22Rv1 (cell line): ENCODE measurements at regions not wholly inside any gene's neighbourhood (a gene's known extent, or its start where the extent isn't known, plus 50 kb on each side); places are given as distances from the start of the nearest gene placed in this dataset.

ENCODE experiments used
- H3K27ac ChIP-seq: fragments of 450-650 bp; 2 replicates; pipeline ENCODE4 v1.5.1; 2017
- ZFX ChIP-seq: fragments of 450-650 bp; IDR thresholded peaks from 2 replicates; pipeline ENCODE4 v1.6.1; 2017; ENCODE audit warnings: antibody characterized with exemption, borderline replicate concordance
- TF ChIP-seq, protein P1 (sequence below): fragments of 450-650 bp; IDR thresholded peaks from 2 replicates; pipeline ENCODE4 v1.5.1; 2017; ENCODE audit warnings: mild to moderate bottlenecking

GRCh38 chr16:11424118-11424460 is 78.8 kb downstream of the RMI2 start:
- TF ChIP-seq, protein P1, sequence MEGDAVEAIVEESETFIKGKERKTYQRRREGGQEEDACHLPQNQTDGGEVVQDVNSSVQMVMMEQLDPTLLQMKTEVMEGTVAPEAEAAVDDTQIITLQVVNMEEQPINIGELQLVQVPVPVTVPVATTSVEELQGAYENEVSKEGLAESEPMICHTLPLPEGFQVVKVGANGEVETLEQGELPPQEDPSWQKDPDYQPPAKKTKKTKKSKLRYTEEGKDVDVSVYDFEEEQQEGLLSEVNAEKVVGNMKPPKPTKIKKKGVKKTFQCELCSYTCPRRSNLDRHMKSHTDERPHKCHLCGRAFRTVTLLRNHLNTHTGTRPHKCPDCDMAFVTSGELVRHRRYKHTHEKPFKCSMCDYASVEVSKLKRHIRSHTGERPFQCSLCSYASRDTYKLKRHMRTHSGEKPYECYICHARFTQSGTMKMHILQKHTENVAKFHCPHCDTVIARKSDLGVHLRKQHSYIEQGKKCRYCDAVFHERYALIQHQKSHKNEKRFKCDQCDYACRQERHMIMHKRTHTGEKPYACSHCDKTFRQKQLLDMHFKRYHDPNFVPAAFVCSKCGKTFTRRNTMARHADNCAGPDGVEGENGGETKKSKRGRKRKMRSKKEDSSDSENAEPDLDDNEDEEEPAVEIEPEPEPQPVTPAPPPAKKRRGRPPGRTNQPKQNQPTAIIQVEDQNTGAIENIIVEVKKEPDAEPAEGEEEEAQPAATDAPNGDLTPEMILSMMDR, result no peak
- no peak for TF ChIP-seq ZFX
- H3K27ac ChIP-seq, result no peak overlapping the region

GRCh38 chr16:11425140-11425539 is 79.9 kb downstream of the RMI2 start:
- TF ChIP-seq, protein P1, result no peak
- TF ChIP-seq ZFX, result no peak

GRCh38 chr16:11428623-11428953 is 83.3 kb downstream of the RMI2 start:
- TF ChIP-seq, protein P1, result no peak
- no peak for TF ChIP-seq ZFX

More at GRCh38 chr16:11425140-11425539, 79.9 kb downstream of the RMI2 start:
- no peak overlapping the region for H3K27ac ChIP-seq

GRCh38 chr16:11429123-11429522 is 83.9 kb downstream of the RMI2 start:
- TF ChIP-seq, protein P1, result no peak
- TF ChIP-seq ZFX, result no peak
- no peak overlapping the region for H3K27ac ChIP-seq

More at GRCh38 chr16:11428623-11428953, 83.3 kb downstream of the RMI2 start:
- no peak overlapping the region for H3K27ac ChIP-seq

- no peak overlapping the region for H3K27ac ChIP-seq
- TF ChIP-seq, protein P1, result no peak
- no peak for TF ChIP-seq ZFX
These were observed 84.6 kb downstream of the RMI2 start for GRCh38 chr16:11429823-11430222.

DNA sequence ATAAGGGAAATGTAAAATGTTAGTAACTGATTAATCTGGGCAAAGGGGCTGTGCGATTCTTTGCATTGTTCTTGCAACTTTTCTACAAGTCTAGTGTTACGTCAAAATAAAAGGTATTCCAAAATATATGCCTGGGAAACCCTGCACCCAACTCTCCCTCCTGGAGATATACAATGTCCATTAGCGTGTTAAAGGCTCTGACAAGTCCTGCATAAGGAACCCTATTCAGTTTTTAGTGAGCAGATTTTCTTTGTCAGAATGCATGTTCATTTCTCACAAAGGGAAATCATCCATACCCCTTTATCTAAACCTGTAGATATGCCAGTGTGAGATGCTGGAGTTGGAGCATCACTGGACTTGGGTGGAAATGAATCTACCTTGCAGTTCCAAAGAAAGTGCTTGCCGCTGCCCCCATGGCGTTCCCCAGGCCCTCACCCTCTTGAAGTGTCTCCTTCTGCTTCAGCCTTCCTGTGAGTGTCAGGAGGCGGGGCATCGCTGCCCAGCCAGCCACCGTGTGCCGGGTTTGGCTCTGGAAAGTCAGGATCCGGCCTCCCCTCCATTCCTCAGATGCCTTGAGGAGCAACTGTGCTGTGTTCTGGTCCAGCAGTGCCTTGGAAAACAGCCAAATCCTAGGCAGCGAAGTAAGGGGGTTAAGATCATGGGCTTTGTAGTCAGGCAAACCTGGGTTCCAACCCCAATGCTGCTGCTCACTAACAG is 85.5 kb downstream of the RMI2 start:
- TF ChIP-seq, protein P1, result no peak
- TF ChIP-seq ZFX, result no peak
- H3K27ac ChIP-seq, result no peak overlapping the region

DNA sequence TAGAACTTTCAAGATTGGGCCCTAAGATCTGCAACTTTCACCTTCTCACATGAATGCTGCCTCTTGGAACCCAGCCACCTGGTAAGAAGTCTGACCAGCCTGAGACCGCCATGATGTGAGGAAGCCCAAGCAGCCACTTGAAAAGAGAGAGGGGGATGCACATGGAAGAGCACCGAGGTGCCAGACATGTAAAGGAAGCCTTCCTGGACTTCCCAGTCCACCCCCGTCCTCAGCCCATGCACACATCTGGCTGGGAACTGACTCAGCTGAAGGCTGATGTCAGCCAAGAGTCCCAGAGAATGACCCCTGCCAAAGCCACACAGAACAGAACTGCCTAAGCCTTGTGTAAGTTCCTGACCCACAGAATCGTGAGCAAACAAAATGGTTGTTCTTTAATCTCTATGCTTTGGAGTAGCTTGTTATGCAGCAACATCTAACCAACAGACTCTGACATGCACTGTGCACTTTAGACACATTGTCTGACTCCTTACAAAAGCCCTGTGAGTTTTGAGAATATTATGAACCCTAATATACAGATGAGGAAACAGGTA is 86.7 kb downstream of the RMI2 start:
- TF ChIP-seq ZFX, result no peak
- TF ChIP-seq, protein P1, result no peak
- no peak overlapping the region for H3K27ac ChIP-seq
